ENCODE measurements at regions not wholly inside any gene's neighbourhood (a gene's known extent, or its start where the extent isn't known, plus 50 kb on each side); places are given as distances from the start of the nearest gene placed in this dataset.
A peak's percentile ranks its signal among the peaks of the same experiment; 100 is the strongest.

DNA sequence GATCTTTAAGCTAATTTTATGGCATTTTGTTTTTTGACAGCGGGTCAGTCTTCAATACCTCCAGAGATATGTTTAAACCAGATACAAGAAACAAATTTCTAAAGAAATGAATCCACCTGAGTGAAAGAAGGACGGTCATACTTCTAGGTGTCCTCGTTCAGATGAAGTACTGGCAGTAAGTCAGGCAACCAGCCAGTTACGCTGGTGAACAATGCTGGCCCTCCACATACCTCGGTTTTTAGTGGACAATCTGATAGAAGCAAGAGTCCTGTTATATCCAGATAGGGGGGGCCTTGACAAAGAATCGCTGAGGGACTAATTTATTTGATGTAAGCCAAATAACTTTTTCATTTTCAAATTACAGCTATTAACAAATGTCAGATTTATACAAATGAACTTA lies 266.4 kb upstream of the KLF14 start:
- Histone ChIP-seq H3K9me3 (no peaks in the 10 kb centered on the region), H3K27ac (replicated peaks in 1 of 4) (no peak overlapping the region), H3K27me3 (no peaks in the 10 kb centered on the region), H3K36me3 (peaks cover 0 to 24% (median 9%) of the 10 kb centered on the region in 4 donors), H3K4me1 (peaks cover 52 to 70% (median 63%) of the 10 kb centered on the region in 4 donors), H3K4me3 (no peak overlapping the region)
- TF ChIP-seq POLR2A (IDR thresholded peaks at IDR 0.05; ENCODE audit: low read depth), result no peak
- TF ChIP-seq POLR2AphosphoS5 (IDR thresholded peaks at IDR 0.05), result no peak
- no peak for TF ChIP-seq EP300 (IDR thresholded peaks at IDR 0.05)
- TF ChIP-seq, protein P1, sequence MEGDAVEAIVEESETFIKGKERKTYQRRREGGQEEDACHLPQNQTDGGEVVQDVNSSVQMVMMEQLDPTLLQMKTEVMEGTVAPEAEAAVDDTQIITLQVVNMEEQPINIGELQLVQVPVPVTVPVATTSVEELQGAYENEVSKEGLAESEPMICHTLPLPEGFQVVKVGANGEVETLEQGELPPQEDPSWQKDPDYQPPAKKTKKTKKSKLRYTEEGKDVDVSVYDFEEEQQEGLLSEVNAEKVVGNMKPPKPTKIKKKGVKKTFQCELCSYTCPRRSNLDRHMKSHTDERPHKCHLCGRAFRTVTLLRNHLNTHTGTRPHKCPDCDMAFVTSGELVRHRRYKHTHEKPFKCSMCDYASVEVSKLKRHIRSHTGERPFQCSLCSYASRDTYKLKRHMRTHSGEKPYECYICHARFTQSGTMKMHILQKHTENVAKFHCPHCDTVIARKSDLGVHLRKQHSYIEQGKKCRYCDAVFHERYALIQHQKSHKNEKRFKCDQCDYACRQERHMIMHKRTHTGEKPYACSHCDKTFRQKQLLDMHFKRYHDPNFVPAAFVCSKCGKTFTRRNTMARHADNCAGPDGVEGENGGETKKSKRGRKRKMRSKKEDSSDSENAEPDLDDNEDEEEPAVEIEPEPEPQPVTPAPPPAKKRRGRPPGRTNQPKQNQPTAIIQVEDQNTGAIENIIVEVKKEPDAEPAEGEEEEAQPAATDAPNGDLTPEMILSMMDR (IDR thresholded peaks at IDR 0.05), result no peak
- 94% methylated on average over 6 of the region's 6 CpGs for WGBS
- intact Hi-C loops (cut with DNase I), result no loop called here
- peak; percentile 21 for DNase-seq (ENCODE audit: extremely low spot score)

DNA sequence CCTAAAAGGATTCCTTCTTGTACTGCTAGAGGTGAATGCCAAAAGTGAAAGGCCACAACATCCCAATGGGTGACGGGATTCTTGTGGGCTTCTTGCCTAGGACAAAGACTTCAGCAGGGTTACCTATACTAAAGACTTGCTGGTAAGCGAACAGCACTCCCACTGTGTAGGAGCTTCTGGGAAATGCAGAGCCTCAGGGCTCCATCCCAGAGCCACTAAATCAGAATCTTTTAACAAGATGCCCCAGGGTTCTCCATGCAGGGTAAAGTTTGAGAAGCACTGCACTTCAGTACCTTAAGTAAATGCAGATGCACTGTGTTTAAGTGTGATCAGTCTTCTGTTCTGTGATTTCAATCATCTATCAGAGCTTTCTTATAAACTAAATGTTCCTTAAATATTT lies 266.9 kb upstream of the KLF14 start:
- no peak overlapping the region for H3K27ac ChIP-seq (replicated peaks in 1 of 4)
- peaks cover 47 to 66% (median 58%) of the 10 kb centered on the region in 4 donors for H3K4me1 ChIP-seq
- peak; percentile 50 for DNase-seq (ENCODE audit: extremely low spot score)
- no peaks in the 10 kb centered on the region for H3K27me3 ChIP-seq
- intact Hi-C loops (cut with DNase I), result no loop called here
- peaks cover 0 to 24% (median 10%) of the 10 kb centered on the region in 4 donors for H3K36me3 ChIP-seq
- H3K9me3 ChIP-seq, result no peaks in the 10 kb centered on the region
- no peak overlapping the region for H3K4me3 ChIP-seq
- TF ChIP-seq POLR2AphosphoS5 (IDR thresholded peaks at IDR 0.05), result no peak
- TF ChIP-seq, protein P1 (IDR thresholded peaks at IDR 0.05), result no peak
- no peak for TF ChIP-seq EP300 (IDR thresholded peaks at IDR 0.05)
- TF ChIP-seq POLR2A (IDR thresholded peaks at IDR 0.05; ENCODE audit: low read depth), result no peak
- 50% methylated on average over 2 of the region's 2 CpGs for WGBS

DNA sequence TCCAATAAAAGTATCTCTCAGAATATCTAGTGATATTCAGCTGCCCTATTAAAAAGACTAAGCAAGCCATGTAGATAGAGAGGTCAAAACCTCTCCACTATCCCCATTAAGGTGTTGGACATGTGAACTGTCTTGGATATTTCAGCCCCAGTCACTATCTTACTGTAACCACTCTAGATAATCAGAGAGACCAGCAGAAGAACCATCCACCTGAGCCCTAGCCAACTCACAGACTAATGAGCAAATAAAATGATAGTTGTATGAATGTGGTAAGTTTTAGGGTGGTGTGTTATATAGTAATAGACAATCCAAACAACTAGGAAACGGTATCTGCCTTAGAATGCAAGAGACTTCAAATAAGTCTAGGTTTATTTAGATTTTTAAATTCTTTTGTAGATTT lies 268.6 kb upstream of the KLF14 start:
- no peaks in the 10 kb centered on the region for H3K9me3 ChIP-seq
- WGBS, result 88% methylated on average over 1 of the region's 1 CpG
- H3K4me1 ChIP-seq, result peaks cover 30 to 63% (median 53%) of the 10 kb centered on the region in 4 donors
- no peak overlapping the region for H3K4me3 ChIP-seq
- intact Hi-C loops (cut with DNase I), result no loop called here
- DNase-seq (ENCODE audit: extremely low spot score), result peak; percentile 12
- H3K36me3 ChIP-seq, result peaks cover 0 to 24% (median 10%) of the 10 kb centered on the region in 4 donors
- H3K27ac ChIP-seq (replicated peaks in 1 of 4), result no peak overlapping the region
- TF ChIP-seq POLR2A (IDR thresholded peaks at IDR 0.05; ENCODE audit: low read depth), result no peak
- TF ChIP-seq, protein P1 (IDR thresholded peaks at IDR 0.05), result no peak
- no peak for TF ChIP-seq EP300 (IDR thresholded peaks at IDR 0.05)
- no peak for TF ChIP-seq POLR2AphosphoS5 (IDR thresholded peaks at IDR 0.05)
- H3K27me3 ChIP-seq, result no peaks in the 10 kb centered on the region

DNA sequence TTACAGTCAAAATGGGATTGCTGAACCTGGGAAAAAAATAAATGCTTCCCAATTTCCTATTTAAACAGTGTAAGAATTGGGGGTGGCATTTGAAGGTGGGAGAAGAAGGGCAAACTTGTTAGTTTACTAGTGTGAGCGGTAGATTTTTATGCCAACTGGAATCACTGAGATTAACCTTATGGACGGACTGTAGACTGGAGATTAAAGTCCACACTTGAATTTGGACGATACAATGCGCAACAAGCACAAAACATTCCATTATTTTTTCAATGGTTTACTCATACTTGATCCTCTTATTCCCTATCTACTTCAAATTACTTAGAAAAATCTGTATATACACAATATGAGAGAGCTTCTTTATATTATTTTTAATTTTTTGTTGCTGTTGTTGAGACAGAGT lies 269.6 kb upstream of the KLF14 start:
- Histone ChIP-seq H3K36me3 (peaks cover 0 to 22% (median 10%) of the 10 kb centered on the region in 4 donors), H3K4me3 (no peak overlapping the region), H3K27ac (replicated peaks in 1 of 4) (no peak overlapping the region), H3K9me3 (no peaks in the 10 kb centered on the region), H3K27me3 (no peaks in the 10 kb centered on the region), H3K4me1 (peaks cover 28 to 63% (median 53%) of the 10 kb centered on the region in 4 donors)
- 83% methylated on average over 4 of the region's 4 CpGs for WGBS
- DNase-seq (ENCODE audit: extremely low spot score), result no peak
- intact Hi-C loops (cut with DNase I), result no loop called here
- no peak for TF ChIP-seq POLR2AphosphoS5 (IDR thresholded peaks at IDR 0.05)
- TF ChIP-seq, protein P1 (IDR thresholded peaks at IDR 0.05), result no peak
- TF ChIP-seq EP300 (IDR thresholded peaks at IDR 0.05), result no peak
- no peak for TF ChIP-seq POLR2A (IDR thresholded peaks at IDR 0.05; ENCODE audit: low read depth)

DNA sequence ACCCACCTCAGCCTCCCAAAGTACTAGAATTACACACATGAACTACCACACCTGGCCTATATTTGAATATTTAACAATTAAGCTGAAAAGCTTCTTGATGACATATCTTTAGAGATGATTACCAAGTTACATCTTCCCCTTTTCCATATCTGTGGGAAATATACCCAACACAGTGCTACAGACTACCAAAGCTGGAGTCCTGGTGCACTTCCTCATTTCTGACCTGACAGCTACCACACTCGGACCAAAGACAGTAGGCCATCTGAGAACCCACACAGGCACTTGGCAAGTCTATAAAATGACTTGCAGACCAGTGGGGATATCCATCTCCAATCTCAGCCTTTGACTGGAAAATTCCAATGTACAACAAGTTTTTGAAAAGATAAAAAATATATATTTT lies 270.4 kb upstream of the KLF14 start:
- intact Hi-C loops (cut with DNase I), result no loop called here
- Histone ChIP-seq H3K9me3 (no peaks in the 10 kb centered on the region), H3K27me3 (no peaks in the 10 kb centered on the region), H3K4me3 (no peak overlapping the region), H3K27ac (replicated peaks in 1 of 4) (no peak overlapping the region), H3K4me1 (peaks cover 28 to 63% (median 53%) of the 10 kb centered on the region in 4 donors), H3K36me3 (peaks cover 0 to 17% (median 9%) of the 10 kb centered on the region in 4 donors)
- 0% methylated on average over 1 of the region's 1 CpG for WGBS
- TF ChIP-seq, protein P1 (IDR thresholded peaks at IDR 0.05), result no peak
- TF ChIP-seq POLR2A (IDR thresholded peaks at IDR 0.05; ENCODE audit: low read depth) (no peak), POLR2AphosphoS5 (IDR thresholded peaks at IDR 0.05) (no peak), EP300 (IDR thresholded peaks at IDR 0.05) (no peak)
- DNase-seq (ENCODE audit: extremely low spot score), result no peak

Measured in esophagus muscularis mucosa (tissue), 4 donors.